Stimulated activated CD4-positive, alpha-beta T cell treated with anti-CD3 and anti-CD28 coated beads, TNF-alpha, amount 100 ng/mL, for 24 hours (primary cell): ENCODE measurements at regions not wholly inside any gene's neighbourhood (a gene's known extent, or its start where the extent isn't known, plus 50 kb on each side); places are given as distances from the start of the nearest gene placed in this dataset.
"Not testable (repeated sequence)": the region's sequence is repeated elsewhere in the genome, so short reads cannot be mapped to it uniquely, and the experiment has no call there.

Experiments
- DNase-seq, 3 experiments: peaks; one replicate each; pipeline ENCODE4 v3.0.0-alpha.2; 2020; ENCODE audit warnings: low read depth in 3 of 3

GRCh38 chr5:152527358-152528052 is 122.4 kb upstream of the NMUR2 start:
- DNase-seq, result no peak

GRCh38 chr5:152529440-152529839 is 124.4 kb upstream of the NMUR2 start:
- DNase-seq, result no peak

- DNase-seq, result no peak
These were observed 127.6 kb upstream of the NMUR2 start for GRCh38 chr5:152532714-152533113.

- no peak for DNase-seq
These were observed 129.6 kb upstream of the NMUR2 start for GRCh38 chr5:152534641-152535040.

- DNase-seq, result no peak
These were observed 137.7 kb upstream of the NMUR2 start for GRCh38 chr5:152542741-152543140.

- DNase-seq, result no peak
These were observed 141.4 kb upstream of the NMUR2 start for GRCh38 chr5:152546493-152546892.

- DNase-seq, result no peak
These were observed 142.1 kb upstream of the NMUR2 start for GRCh38 chr5:152547202-152547601.

- DNase-seq, result no peak
These were observed 144.6 kb upstream of the NMUR2 start for GRCh38 chr5:152549709-152550108.

GRCh38 chr5:152551061-152551460 is 146.0 kb upstream of the NMUR2 start:
- DNase-seq, result no peak

GRCh38 chr5:152556784-152557183 is 151.7 kb upstream of the NMUR2 start:
- no peak for DNase-seq

GRCh38 chr5:152560512-152561137 is 155.5 kb upstream of the NMUR2 start:
- peak; percentile 1 to 30 (median 2) for DNase-seq

- no peak for DNase-seq
These were observed 162.9 kb upstream of the NMUR2 start for GRCh38 chr5:152568016-152568415.

GRCh38 chr5:152572812-152573211 is 167.7 kb upstream of the NMUR2 start:
- no peak for DNase-seq

GRCh38 chr5:152584103-152584502 is 179.0 kb upstream of the NMUR2 start:
- DNase-seq, result no peak

GRCh38 chr5:152592416-152592815 is 187.3 kb upstream of the NMUR2 start:
- no peak for DNase-seq

- no peak for DNase-seq
These were observed 188.3 kb upstream of the NMUR2 start for GRCh38 chr5:152593388-152593787.

GRCh38 chr5:152595405-152595804 is 190.3 kb upstream of the NMUR2 start:
- no peak for DNase-seq

- DNase-seq, result no peak
These were observed 194.0 kb upstream of the NMUR2 start for GRCh38 chr5:152599096-152599495.

GRCh38 chr5:152601806-152602732 is 197.0 kb upstream of the NMUR2 start:
- DNase-seq, result no peak

GRCh38 chr5:152606050-152606449 is 201.0 kb upstream of the NMUR2 start:
- not testable (repeated sequence) for DNase-seq

- DNase-seq, result no peak
These were observed 201.8 kb upstream of the NMUR2 start for GRCh38 chr5:152606776-152607364.
